ENCODE measurements at regions not wholly inside any gene's neighbourhood (a gene's known extent, or its start where the extent isn't known, plus 50 kb on each side); places are given as distances from the start of the nearest gene placed in this dataset.

DNA sequence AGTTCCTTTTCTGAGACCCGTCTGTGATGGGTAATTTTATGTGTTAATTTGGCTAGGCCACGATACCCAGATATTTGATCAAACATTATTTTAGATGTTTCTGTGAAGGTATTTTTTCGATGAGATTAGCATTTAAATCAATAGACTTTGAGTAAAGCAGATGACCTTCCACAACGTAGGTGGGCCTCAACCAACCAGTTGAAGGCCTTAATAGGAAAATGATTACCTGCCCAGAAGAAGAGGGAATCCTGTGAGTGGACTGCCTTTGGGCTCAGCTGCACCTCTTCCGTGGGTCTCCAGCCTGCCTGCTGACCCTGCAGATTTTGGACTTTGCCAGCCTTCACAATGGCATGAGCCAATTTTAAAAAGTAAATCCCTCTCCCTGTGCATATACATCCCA, 61.6 kb upstream of the WSB1 start:
- H3K4me1 Mint-ChIP-seq = peaks cover 8% of the 10 kb centered on the region
- DNase-seq (ENCODE audit: low spot score in 2 of 2, unreplicated experiment in 2 of 2) = no peak
- no peak overlapping the region for H3K4me3 Mint-ChIP-seq
- no peaks in the 10 kb centered on the region for H3K36me3 Mint-ChIP-seq
- H3K9me3 Mint-ChIP-seq = no peaks in the 10 kb centered on the region
- peaks cover 6% of the 10 kb centered on the region for H3K27me3 Mint-ChIP-seq (ENCODE audit: low read depth)
- TF ChIP-seq, protein P1, sequence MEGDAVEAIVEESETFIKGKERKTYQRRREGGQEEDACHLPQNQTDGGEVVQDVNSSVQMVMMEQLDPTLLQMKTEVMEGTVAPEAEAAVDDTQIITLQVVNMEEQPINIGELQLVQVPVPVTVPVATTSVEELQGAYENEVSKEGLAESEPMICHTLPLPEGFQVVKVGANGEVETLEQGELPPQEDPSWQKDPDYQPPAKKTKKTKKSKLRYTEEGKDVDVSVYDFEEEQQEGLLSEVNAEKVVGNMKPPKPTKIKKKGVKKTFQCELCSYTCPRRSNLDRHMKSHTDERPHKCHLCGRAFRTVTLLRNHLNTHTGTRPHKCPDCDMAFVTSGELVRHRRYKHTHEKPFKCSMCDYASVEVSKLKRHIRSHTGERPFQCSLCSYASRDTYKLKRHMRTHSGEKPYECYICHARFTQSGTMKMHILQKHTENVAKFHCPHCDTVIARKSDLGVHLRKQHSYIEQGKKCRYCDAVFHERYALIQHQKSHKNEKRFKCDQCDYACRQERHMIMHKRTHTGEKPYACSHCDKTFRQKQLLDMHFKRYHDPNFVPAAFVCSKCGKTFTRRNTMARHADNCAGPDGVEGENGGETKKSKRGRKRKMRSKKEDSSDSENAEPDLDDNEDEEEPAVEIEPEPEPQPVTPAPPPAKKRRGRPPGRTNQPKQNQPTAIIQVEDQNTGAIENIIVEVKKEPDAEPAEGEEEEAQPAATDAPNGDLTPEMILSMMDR (IDR thresholded peaks at IDR 0.05; ENCODE audit: unreplicated experiment) = no peak
- H3K27ac Mint-ChIP-seq = no peak overlapping the region

DNA sequence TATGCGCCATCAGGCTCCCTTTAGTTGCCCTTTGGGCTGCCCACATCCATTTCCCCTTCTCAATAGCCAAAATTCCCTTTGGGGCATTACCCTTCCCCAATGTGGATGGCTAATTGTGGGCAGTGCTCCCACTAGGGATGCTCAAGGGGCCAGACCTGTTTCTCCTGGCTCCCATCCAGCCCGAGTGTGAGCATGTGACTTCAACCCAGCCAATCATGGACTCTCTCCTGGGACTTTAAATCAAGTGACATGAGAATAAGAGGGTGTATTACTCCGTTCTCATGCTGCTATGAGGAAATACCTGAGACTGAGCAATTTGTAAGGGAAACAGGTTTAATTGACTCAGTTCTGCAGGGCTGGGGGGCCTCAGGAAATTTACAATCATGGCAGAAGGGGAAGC, 60.9 kb upstream of the WSB1 start:
- TF ChIP-seq, protein P1 (IDR thresholded peaks at IDR 0.05; ENCODE audit: unreplicated experiment) = no peak
- Mint-ChIP-seq H3K9me3 (no peaks in the 10 kb centered on the region), H3K4me1 (peaks cover 8% of the 10 kb centered on the region), H3K27me3 (ENCODE audit: low read depth) (peaks cover 6% of the 10 kb centered on the region), H3K36me3 (no peaks in the 10 kb centered on the region), H3K27ac (no peak overlapping the region), H3K4me3 (no peak overlapping the region)
- DNase-seq (ENCODE audit: low spot score in 2 of 2, unreplicated experiment in 2 of 2) = no peak

DNA sequence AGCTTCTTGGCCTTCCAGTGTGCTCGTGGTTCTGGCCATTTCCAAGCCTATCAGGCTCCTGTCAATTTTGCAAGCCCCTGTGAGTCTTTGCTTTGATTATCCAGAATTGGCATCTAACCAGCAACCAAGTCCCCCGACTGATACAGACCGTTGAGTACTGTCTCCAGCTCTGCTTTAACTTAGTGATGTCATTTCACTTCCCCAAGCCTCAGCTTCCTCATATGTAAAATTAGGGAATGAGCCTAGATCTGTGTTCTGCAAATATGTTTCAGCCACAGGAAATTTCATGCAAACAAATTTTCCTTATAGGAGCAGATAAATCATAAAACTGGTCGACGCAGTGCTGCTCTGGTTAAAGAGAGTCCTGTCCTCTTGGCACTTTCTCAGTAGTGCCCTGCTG, 60.1 kb upstream of the WSB1 start:
- peaks cover 11% of the 10 kb centered on the region for H3K4me1 Mint-ChIP-seq
- no peaks in the 10 kb centered on the region for H3K36me3 Mint-ChIP-seq
- H3K27me3 Mint-ChIP-seq (ENCODE audit: low read depth) = peaks cover 6% of the 10 kb centered on the region
- H3K27ac Mint-ChIP-seq = no peak overlapping the region
- no peak overlapping the region for H3K4me3 Mint-ChIP-seq
- H3K9me3 Mint-ChIP-seq = no peaks in the 10 kb centered on the region
- TF ChIP-seq, protein P1 (IDR thresholded peaks at IDR 0.05; ENCODE audit: unreplicated experiment) = no peak
- no peak for DNase-seq (ENCODE audit: low spot score in 2 of 2, unreplicated experiment in 2 of 2)

DNA sequence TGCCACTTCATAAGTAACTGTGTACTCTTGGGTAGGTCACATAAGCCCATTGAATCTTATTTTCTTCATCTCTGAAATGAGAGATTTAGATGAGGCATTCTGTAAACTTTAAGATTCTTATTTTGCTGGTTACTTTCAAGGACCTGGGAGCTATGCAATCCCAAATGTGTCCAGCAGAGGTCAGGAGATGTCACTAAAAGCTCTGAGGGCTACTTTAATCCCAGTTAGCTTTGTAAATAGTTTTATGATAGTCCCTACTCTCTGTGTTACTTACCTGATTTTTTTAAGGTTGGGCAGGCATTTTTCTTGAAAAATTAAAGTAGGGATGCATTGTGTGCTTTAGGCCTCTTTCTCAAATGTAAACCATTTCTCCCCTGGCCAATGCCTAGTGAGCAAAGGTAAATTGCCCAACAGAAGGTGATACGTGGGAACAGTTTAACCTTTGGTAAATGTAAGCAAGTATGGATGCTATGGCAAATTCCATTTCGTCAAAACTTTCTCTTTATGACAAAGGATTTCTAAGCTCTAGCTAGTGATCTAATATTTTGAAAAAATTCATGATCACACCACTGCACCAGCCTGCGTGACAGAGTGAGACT, 57.1 kb upstream of the WSB1 start:
- TF ChIP-seq, protein P1 (IDR thresholded peaks at IDR 0.05; ENCODE audit: unreplicated experiment) = peak; percentile 94
- H3K9me3 Mint-ChIP-seq = no peaks in the 10 kb centered on the region
- DNase-seq (ENCODE audit: low spot score in 2 of 2, unreplicated experiment in 2 of 2) = peak in 1 of 2 experiments; percentile 84
- H3K27me3 Mint-ChIP-seq (ENCODE audit: low read depth) = peaks cover 6% of the 10 kb centered on the region
- peaks cover 37% of the 10 kb centered on the region for H3K4me1 Mint-ChIP-seq
- no peak overlapping the region for H3K27ac Mint-ChIP-seq
- no peak overlapping the region for H3K4me3 Mint-ChIP-seq
- no peaks in the 10 kb centered on the region for H3K36me3 Mint-ChIP-seq

DNA sequence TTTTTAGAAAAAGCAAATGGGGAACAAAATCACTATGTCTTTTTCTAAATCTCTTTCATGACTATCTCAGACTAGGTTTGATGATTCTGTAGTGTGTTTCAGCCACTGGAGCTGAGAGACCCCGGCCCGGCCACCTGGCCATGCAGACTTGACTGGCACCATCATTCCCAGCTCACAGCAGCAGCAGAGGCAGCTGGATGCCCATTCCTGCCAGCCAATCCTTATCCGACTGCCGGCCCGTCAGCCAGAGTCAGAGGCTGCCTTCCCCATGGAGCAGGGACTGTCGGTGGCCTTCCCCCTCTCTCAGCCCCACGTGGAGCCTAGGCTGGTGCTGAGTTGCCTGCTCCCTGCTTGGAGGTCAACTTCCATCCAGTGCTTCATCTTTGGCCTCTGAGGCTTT, 56.0 kb upstream of the WSB1 start:
- Mint-ChIP-seq H3K9me3 (no peaks in the 10 kb centered on the region), H3K36me3 (no peaks in the 10 kb centered on the region), H3K27me3 (ENCODE audit: low read depth) (peaks cover 6% of the 10 kb centered on the region), H3K4me3 (no peak overlapping the region), H3K4me1 (peaks cover 45% of the 10 kb centered on the region), H3K27ac (no peak overlapping the region)
- TF ChIP-seq, protein P1 (IDR thresholded peaks at IDR 0.05; ENCODE audit: unreplicated experiment) = no peak
- DNase-seq (ENCODE audit: low spot score in 2 of 2, unreplicated experiment in 2 of 2) = no peak

DNA sequence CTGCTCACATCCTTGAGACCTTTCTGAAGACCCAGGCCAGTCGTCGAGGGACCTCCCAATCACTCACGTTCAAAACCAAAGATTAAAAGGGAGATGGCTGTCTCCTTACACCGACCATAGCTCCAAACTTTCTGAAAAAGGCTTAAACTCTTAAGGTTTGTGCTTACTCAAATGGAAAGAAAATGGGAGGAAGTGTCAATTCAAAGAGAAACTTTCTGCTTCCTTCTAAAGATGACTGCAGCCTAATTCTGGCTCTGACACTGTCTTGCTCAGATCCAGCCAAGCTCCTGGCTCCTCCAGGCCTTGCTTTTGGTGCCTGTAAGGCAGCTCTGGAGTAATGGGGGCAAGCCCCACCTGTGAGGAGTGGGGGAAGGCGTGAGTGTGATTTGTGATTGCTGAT, 54.9 kb upstream of the WSB1 start:
- Mint-ChIP-seq H3K9me3 (no peaks in the 10 kb centered on the region), H3K4me3 (no peak overlapping the region), H3K27me3 (ENCODE audit: low read depth) (peaks cover 2% of the 10 kb centered on the region), H3K27ac (peak overlapping the region; percentile 78), H3K36me3 (no peaks in the 10 kb centered on the region), H3K4me1 (peaks cover 53% of the 10 kb centered on the region)
- DNase-seq (ENCODE audit: low spot score in 2 of 2, unreplicated experiment in 2 of 2) = no peak
- TF ChIP-seq, protein P1 (IDR thresholded peaks at IDR 0.05; ENCODE audit: unreplicated experiment) = no peak

Measured in mesothelial cell of epicardium (in vitro differentiated cells).